K562 (cell line): ENCODE measurements at regions not wholly inside any gene's neighbourhood (a gene's known extent, or its start where the extent isn't known, plus 50 kb on each side); places are given as distances from the start of the nearest gene placed in this dataset.
A peak's percentile ranks its signal among the peaks of the same experiment; 100 is the strongest.

Experiments
- ATAC-seq: fragments of 200-7000 bp; cut with Tn5 transposase; 3 replicates; pipeline ENCODE4 v1.9.1; 2020; ENCODE audit warnings: moderate library complexity
- BruUV-seq: library from RNA; stranded (reverse); fragments of 400-500 nt; replicated peaks from 2 replicates; lab custom pipeline; 2021; lab: Mats Ljungman, UMichigan
- CTCF ChIA-PET: fragments of 300-600 bp; formaldehyde crosslinking; extraction: SDS; loops from one replicate; lab custom pipeline; 2021; ENCODE audit warnings: low intra/inter-chr PET ratio; lab: Yijun Ruan, JAX
- POLR2A ChIA-PET: fragments of 300-600, 350-650 bp; sonication (Branson Sonifier 250); formaldehyde crosslinking; extraction: SDS; loops from one replicate; lab custom pipeline; 2021; ENCODE audit warnings: antibody characterized with exemption, inconsistent platforms; lab: Yijun Ruan, JAX
- DNase-seq, 4 experiments: peaks; one replicate each; pipeline versions ENCODE4 v3.0.0 to v3.0.0-alpha.2; 2011 to 2018; ENCODE audit warnings: low spot score in 3 of 4, mixed read lengths in 3 of 4; ENCODE audit errors: extremely low read depth in 1 of 4
- FAIRE-seq: peaks from 2 replicates; lab custom pipeline; 2011; peaks lifted over from hg19 to GRCh38; lab: Jason Lieb, UNC
- H2AFZ ChIP-seq: 2 replicates; pipeline ENCODE4 v1.6.0; 2011; ENCODE audit warnings: low read depth, low read length, control low read depth, inconsistent platforms
- H3K27ac ChIP-seq: fragments of 200-600 bp; 3 replicates; pipeline ENCODE4 v1.8.0; 2011; ENCODE audit warnings: low read depth, mild to moderate bottlenecking, control low read depth, inconsistent platforms, low read length, moderate library complexity, mixed read lengths; ENCODE audit errors: extremely low read depth
- H3K27me3 ChIP-seq, 2 experiments: fragments of 300-600 bp in 1 of 2; 2 replicates in 1 of 2; 3 replicates in 1 of 2; pipeline versions ENCODE4 v1.6.0 to v1.8.0; 2011; ENCODE audit warnings: inconsistent platforms in 2 of 2, low read length in 2 of 2, mild to moderate bottlenecking in 1 of 2, mixed read lengths in 1 of 2, moderate library complexity in 1 of 2; ENCODE audit not compliant: control insufficient read depth in 2 of 2, insufficient read depth in 2 of 2
- H3K36me3 ChIP-seq: fragments of 300-600 bp; 3 replicates; pipeline ENCODE4 v1.8.0; 2011; ENCODE audit warnings: mild to moderate bottlenecking, low read length, inconsistent platforms; ENCODE audit not compliant: control insufficient read depth, insufficient read depth
- H3K4me1 ChIP-seq, 2 experiments: fragments of 200-600 bp in 1 of 2; replicated peaks in 1 of 2; 2 replicates in 1 of 2; 3 replicates in 1 of 2; pipeline versions ENCODE4 v1.5.1 to v1.8.0; 2011; ENCODE audit warnings: inconsistent platforms in 2 of 2, low read length in 2 of 2, mild to moderate bottlenecking in 1 of 2, mixed read lengths in 1 of 2, moderate library complexity in 1 of 2; ENCODE audit not compliant: control insufficient read depth in 2 of 2, insufficient read depth in 2 of 2
- H3K4me2 ChIP-seq: 2 replicates; pipeline ENCODE4 v1.6.1; 2011; ENCODE audit warnings: low read length, control low read depth, inconsistent platforms, mixed read lengths; ENCODE audit not compliant: insufficient read depth
- H3K4me3 ChIP-seq: fragments of 200-600 bp; sonication (generic), shearing (Covaris generic); 2 replicates; pipeline ENCODE4 v1.5.1; 2016; ENCODE audit warnings: control low read depth, inconsistent platforms
- H3K79me2 ChIP-seq: fragments of 200-600 bp; 3 replicates; pipeline ENCODE4 v1.8.0; 2011; ENCODE audit warnings: low read length, inconsistent platforms; ENCODE audit not compliant: control insufficient read depth, insufficient read depth
- H3K9ac ChIP-seq, 2 experiments: 2 replicates each; pipeline versions ENCODE4 v1.6.0 to v1.6.1; 2011; ENCODE audit warnings: low read depth in 2 of 2, low read length in 2 of 2, control low read depth in 1 of 2, inconsistent platforms in 1 of 2, mild to moderate bottlenecking in 1 of 2, mixed read lengths in 1 of 2; ENCODE audit not compliant: insufficient read depth in 1 of 2
- H3K9me1 ChIP-seq: one replicate; pipeline ENCODE4 v1.6.0; 2011; ENCODE audit warnings: inconsistent platforms, mild to moderate bottlenecking, low read length, moderate library complexity; ENCODE audit not compliant: control insufficient read depth, insufficient read depth
- H3K9me3 ChIP-seq: replicated peaks from 2 replicates; pipeline ENCODE4 v1.5.1; 2011; ENCODE audit warnings: low read depth, low read length, inconsistent platforms; ENCODE audit not compliant: control insufficient read depth, insufficient read depth
- H4K20me1 ChIP-seq: replicated peaks from 2 replicates; pipeline ENCODE4 v1.6.1; 2011; ENCODE audit warnings: low read length, inconsistent platforms, mixed read lengths; ENCODE audit not compliant: control insufficient read depth, insufficient read depth
- CBX5 ChIP-seq: IDR thresholded peaks from 2 replicates; pipeline ENCODE4 v1.6.1; 2014; ENCODE audit warnings: low read depth, borderline replicate concordance
- CEBPG ChIP-seq, 3 experiments: fragments of 200-800 bp in 1 of 3; sonication (Bioruptor generic) in 1 of 3; sonication (generic) in 1 of 3; formaldehyde crosslinking in 1 of 3; IDR thresholded peaks in 2 of 3; conservative IDR thresholded peaks in 1 of 3; 2 replicates each; pipeline versions ENCODE4 v1.6.1 to v1.8.0; 2016 to 2022; ENCODE audit warnings: missing compliant biosample characterization in 2 of 3, missing genetic modification characterization in 2 of 3, mild to moderate bottlenecking in 1 of 3, missing genetic modification reagents in 1 of 3
- DMBX1 ChIP-seq: fragments of 250-450 bp; sonication (Bioruptor Pico); IDR thresholded peaks from 2 replicates; pipeline ENCODE4 v1.8.0; 2022; ENCODE audit warnings: inconsistent platforms, mild to moderate bottlenecking, moderate library complexity, borderline replicate concordance
- E4F1 ChIP-seq: fragments of 250-450 bp; sonication (Bioruptor Pico); IDR thresholded peaks from 2 replicates; pipeline ENCODE4 v1.5.0; 2021; ENCODE audit warnings: mild to moderate bottlenecking, borderline replicate concordance
- HMBOX1 ChIP-seq: sonication (generic); IDR thresholded peaks from 2 replicates; pipeline ENCODE4 v1.6.1; 2016
- LARP7 ChIP-seq: fragments of 450-650 bp; IDR thresholded peaks from 2 replicates; pipeline ENCODE4 v1.6.1; 2016
- MEIS2 ChIP-seq: fragments of 450-650 bp; IDR thresholded peaks from 2 replicates; pipeline ENCODE4 v1.6.1; 2014; ENCODE audit warnings: mild to moderate bottlenecking; ENCODE audit not compliant: partially characterized antibody
- TCF3 ChIP-seq: sonication (generic); formaldehyde crosslinking; IDR thresholded peaks from 2 replicates; pipeline ENCODE4 v1.4.0; 2020; ENCODE audit warnings: mild to moderate bottlenecking, missing genetic modification reagents
- WGBS: fragments of 100-300 bp; shearing (Covaris generic); methylation state at CpG from one replicate; pipeline ENCODE4 v1.1.6; 2016; ENCODE audit warnings: low coverage, mixed read lengths; ENCODE audit not compliant: insufficient coverage; ENCODE audit errors: missing lambda C conversion rate; 5-methylcytosine and 5-hydroxymethylcytosine counted together
- in situ Hi-C: fragments of 300-500 bp; cut with MboI; formaldehyde crosslinking; loops from 4 replicates; pipeline ENCODE4 v1.15.0; 2018; ENCODE audit warnings: inconsistent platforms, mixed read lengths
- intact Hi-C: fragments of 100-400 bp; cut with micrococcal nuclease; formaldehyde crosslinking; loops from 2 replicates; pipeline ENCODE4 v1.14.2; 2022
- TF ChIP-seq, protein P1 (sequence below), 2 experiments: IDR thresholded peaks in 1 of 2; conservative IDR thresholded peaks in 1 of 2; 2 replicates each; pipeline ENCODE4 v1.6.1; 2016; ENCODE audit warnings: low read depth in 2 of 2, mild to moderate bottlenecking in 1 of 2, missing compliant biosample characterization in 1 of 2, missing genetic modification characterization in 1 of 2, moderate library complexity in 1 of 2
- TF ChIP-seq, protein P2 (sequence below): fragments of 250-450 bp; sonication (Bioruptor Pico); IDR thresholded peaks from 2 replicates; pipeline ENCODE4 v1.5.0; 2022; ENCODE audit warnings: mild to moderate bottlenecking

- TF ChIP-seq E4F1: peak; percentile 44; the same call in 1 of the 2 replicates
Measured at GRCh38 chr2:11919953-11920352, 173.5 kb downstream of the LPIN1 start (continued).

- in situ Hi-C loops (no loop called here), intact Hi-C loops (no loop called here)
- WGBS: 39% methylated on average over 6 of the region's 6 CpGs
- Histone ChIP-seq H3K4me1 (peaks cover 3 to 24% of the 10 kb centered on the region in 2 experiments), H3K9me3 (no peaks in the 10 kb centered on the region), H3K27me3 (0 out of 5 replicates have a peak, but pooled peaks cover 0 to 3% of the 10 kb centered on the region in 2 experiments), H3K79me2 (no peaks in the 10 kb centered on the region), H3K4me3 (no peak overlapping the region), H3K9me1 (no peaks in the 10 kb centered on the region), H3K27ac (no peak overlapping the region), H2AFZ (no peak overlapping the region), H4K20me1 (no peaks in the 10 kb centered on the region), H3K9ac (no peak overlapping the region), H3K4me2 (no peak overlapping the region; the same call in 1 of the 2 replicates), H3K36me3 (no peaks in the 10 kb centered on the region)
- ChIA-PET POLR2A (interaction anchor here (1.1 kb wide), 1 partner anchor 13 kb away, joined by 3 read pairs; no protein-coding TSS in a partner anchor), CTCF (no interaction called here)
- ATAC-seq (peak; percentile 53), DNase-seq (peak in 1 of 4 experiments; percentile 24), FAIRE-seq (no peak)
- no TSS peak for BruUV-seq
- TF ChIP-seq HMBOX1: peak; percentile 26; the same call in 1 of the 2 replicates
- no peak for TF ChIP-seq CEBPG (CRISPR knock-in tag; IDR thresholded peaks at IDR 0.05)
- TF ChIP-seq CEBPG (tag; conservative IDR thresholded peaks at IDR 0.05 in 1 of 2, IDR thresholded peaks at IDR 0.05 in 1 of 2): 0 out of 4 replicates have a peak, but pooled peaks of 1 of the 2 experiments have one; percentile 15
- TF ChIP-seq LARP7: no peak
- TF ChIP-seq CBX5: no peak
- peak; percentile 70 for TF ChIP-seq TCF3 (CRISPR knock-in tag)
- TF ChIP-seq DMBX1: no peak
- TF ChIP-seq, protein P1, sequence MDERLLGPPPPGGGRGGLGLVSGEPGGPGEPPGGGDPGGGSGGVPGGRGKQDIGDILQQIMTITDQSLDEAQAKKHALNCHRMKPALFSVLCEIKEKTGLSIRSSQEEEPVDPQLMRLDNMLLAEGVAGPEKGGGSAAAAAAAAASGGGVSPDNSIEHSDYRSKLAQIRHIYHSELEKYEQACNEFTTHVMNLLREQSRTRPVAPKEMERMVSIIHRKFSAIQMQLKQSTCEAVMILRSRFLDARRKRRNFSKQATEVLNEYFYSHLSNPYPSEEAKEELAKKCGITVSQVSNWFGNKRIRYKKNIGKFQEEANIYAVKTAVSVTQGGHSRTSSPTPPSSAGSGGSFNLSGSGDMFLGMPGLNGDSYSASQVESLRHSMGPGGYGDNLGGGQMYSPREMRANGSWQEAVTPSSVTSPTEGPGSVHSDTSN (CRISPR knock-in tag; IDR thresholded peaks at IDR 0.05; ENCODE audit: low read depth): no peak
- TF ChIP-seq, protein P1 (tag; conservative IDR thresholded peaks at IDR 0.05; ENCODE audit: low read depth): peak; percentile 38; the same call in 1 of the 2 replicates
- TF ChIP-seq, protein P2, sequence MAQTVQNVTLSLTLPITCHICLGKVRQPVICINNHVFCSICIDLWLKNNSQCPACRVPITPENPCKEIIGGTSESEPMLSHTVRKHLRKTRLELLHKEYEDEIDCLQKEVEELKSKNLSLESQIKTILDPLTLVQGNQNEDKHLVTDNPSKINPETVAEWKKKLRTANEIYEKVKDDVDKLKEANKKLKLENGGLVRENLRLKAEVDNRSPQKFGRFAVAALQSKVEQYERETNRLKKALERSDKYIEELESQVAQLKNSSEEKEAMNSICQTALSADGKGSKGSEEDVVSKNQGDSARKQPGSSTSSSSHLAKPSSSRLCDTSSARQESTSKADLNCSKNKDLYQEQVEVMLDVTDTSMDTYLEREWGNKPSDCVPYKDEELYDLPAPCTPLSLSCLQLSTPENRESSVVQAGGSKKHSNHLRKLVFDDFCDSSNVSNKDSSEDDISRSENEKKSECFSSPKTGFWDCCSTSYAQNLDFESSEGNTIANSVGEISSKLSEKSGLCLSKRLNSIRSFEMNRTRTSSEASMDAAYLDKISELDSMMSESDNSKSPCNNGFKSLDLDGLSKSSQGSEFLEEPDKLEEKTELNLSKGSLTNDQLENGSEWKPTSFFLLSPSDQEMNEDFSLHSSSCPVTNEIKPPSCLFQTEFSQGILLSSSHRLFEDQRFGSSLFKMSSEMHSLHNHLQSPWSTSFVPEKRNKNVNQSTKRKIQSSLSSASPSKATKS (CRISPR knock-in tag): no peak
- peak; percentile 30 for TF ChIP-seq MEIS2
Measured at GRCh38 chr2:11920993-11921583, 174.7 kb downstream of the LPIN1 start.
